ENCODE measurements at regions not wholly inside any gene's neighbourhood (a gene's known extent, or its start where the extent isn't known, plus 50 kb on each side); places are given as distances from the start of the nearest gene placed in this dataset.

GRCh38 chr1:234907208-234907939, 221.3 kb downstream of the TOMM20 start:
- TF ChIP-seq, protein P1, sequence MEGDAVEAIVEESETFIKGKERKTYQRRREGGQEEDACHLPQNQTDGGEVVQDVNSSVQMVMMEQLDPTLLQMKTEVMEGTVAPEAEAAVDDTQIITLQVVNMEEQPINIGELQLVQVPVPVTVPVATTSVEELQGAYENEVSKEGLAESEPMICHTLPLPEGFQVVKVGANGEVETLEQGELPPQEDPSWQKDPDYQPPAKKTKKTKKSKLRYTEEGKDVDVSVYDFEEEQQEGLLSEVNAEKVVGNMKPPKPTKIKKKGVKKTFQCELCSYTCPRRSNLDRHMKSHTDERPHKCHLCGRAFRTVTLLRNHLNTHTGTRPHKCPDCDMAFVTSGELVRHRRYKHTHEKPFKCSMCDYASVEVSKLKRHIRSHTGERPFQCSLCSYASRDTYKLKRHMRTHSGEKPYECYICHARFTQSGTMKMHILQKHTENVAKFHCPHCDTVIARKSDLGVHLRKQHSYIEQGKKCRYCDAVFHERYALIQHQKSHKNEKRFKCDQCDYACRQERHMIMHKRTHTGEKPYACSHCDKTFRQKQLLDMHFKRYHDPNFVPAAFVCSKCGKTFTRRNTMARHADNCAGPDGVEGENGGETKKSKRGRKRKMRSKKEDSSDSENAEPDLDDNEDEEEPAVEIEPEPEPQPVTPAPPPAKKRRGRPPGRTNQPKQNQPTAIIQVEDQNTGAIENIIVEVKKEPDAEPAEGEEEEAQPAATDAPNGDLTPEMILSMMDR (conservative IDR thresholded peaks at IDR 0.05; ENCODE audit: low read length) = no peak
- no peak for TF ChIP-seq EZH2phosphoT487 (IDR thresholded peaks at IDR 0.05; ENCODE audit: borderline replicate concordance, low read depth, low read length)
- no peak overlapping the region for H3K4me3 ChIP-seq (ENCODE audit: low read depth, low read length, poor library complexity, severe bottlenecking)
- DNase-seq (ENCODE audit: low spot score) = no peak
- H3K4me1 ChIP-seq (ENCODE audit: insufficient read depth, low read length, poor library complexity, severe bottlenecking) = no peaks in the 10 kb centered on the region
- H2AFZ ChIP-seq (ENCODE audit: low read length) = peak overlapping the region; percentile 14; the same call in 1 of the 2 replicates
- POLR2A ChIA-PET = interaction anchor here (0.7 to 1.3 kb wide), 4 partner anchors 9 to 112 kb away, joined by 3 to 4 read pairs (median 4); no protein-coding TSS in a partner anchor
- no peak overlapping the region for H3K27ac ChIP-seq (ENCODE audit: low read depth, low read length, poor library complexity, severe bottlenecking)
- no peaks in the 10 kb centered on the region for H4K20me1 ChIP-seq (ENCODE audit: insufficient read depth, low read length)
- no TSS peak for BruUV-seq (replicated peaks)
- no peak overlapping the region for H3K4me2 ChIP-seq (ENCODE audit: low read length)
- H3K79me2 ChIP-seq (ENCODE audit: insufficient read depth, low read depth, low read length) = no peaks in the 10 kb centered on the region
- no peaks in the 10 kb centered on the region for H3K9me2 ChIP-seq (ENCODE audit: insufficient read depth, low read length)
- H3K9me3 ChIP-seq (ENCODE audit: low read length) = no peaks in the 10 kb centered on the region
- intact Hi-C loops (cut with micrococcal nuclease; ENCODE audit: unreplicated experiment) = no loop called here
- CTCF ChIA-PET (ENCODE audit: unreplicated experiment) = interaction anchor here (0.6 to 0.8 kb wide), 2 partner anchors 32 to 421 kb away, joined by 3 to 4 read pairs; no protein-coding TSS in a partner anchor
- no peaks in the 10 kb centered on the region for H3K36me3 ChIP-seq (ENCODE audit: insufficient read depth, low read length)

DNA sequence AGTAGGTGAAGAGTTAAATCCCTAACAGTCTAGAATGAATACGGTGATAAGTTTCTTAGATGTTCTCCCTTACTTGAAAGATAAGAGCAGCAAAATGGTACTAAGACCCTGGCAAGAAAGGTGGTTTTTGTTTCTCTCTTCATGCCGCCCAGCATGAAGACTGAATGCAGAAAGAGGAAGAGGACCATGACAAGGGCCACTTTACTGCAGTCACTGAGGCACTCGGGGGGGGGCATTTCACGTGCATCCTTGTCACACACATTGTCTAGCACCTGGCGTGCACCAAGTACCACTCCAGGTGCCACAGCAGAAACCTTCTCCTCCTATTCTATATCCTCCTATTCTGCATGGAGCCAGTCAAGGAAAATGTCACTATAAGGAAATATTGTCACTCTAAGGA, 222.0 kb downstream of the TOMM20 start:
- no peaks in the 10 kb centered on the region for H4K20me1 ChIP-seq (ENCODE audit: insufficient read depth, low read length)
- H3K36me3 ChIP-seq (ENCODE audit: insufficient read depth, low read length) = no peaks in the 10 kb centered on the region
- TF ChIP-seq EZH2phosphoT487 (IDR thresholded peaks at IDR 0.05; ENCODE audit: borderline replicate concordance, low read depth, low read length) = no peak
- TF ChIP-seq, protein P1 (conservative IDR thresholded peaks at IDR 0.05; ENCODE audit: low read length) = no peak
- ChIA-PET CTCF (ENCODE audit: unreplicated experiment) (no interaction called here), POLR2A (interaction anchor here (1.3 kb wide), 1 partner anchor 112 kb away, joined by 3 read pairs; no protein-coding TSS in a partner anchor)
- H3K9me2 ChIP-seq (ENCODE audit: insufficient read depth, low read length) = no peaks in the 10 kb centered on the region
- no peaks in the 10 kb centered on the region for H3K9me3 ChIP-seq (ENCODE audit: low read length)
- H3K79me2 ChIP-seq (ENCODE audit: insufficient read depth, low read depth, low read length) = no peaks in the 10 kb centered on the region
- H3K4me1 ChIP-seq (ENCODE audit: insufficient read depth, low read length, poor library complexity, severe bottlenecking) = no peaks in the 10 kb centered on the region
- BruUV-seq (replicated peaks) = no TSS peak
- H2AFZ ChIP-seq (ENCODE audit: low read length) = peak overlapping the region; percentile 14; the same call in 1 of the 2 replicates
- intact Hi-C loops (cut with micrococcal nuclease; ENCODE audit: unreplicated experiment) = no loop called here
- DNase-seq (ENCODE audit: low spot score) = peak; percentile 34
- no peak overlapping the region for H3K4me3 ChIP-seq (ENCODE audit: low read depth, low read length, poor library complexity, severe bottlenecking)
- H3K4me2 ChIP-seq (ENCODE audit: low read length) = no peak overlapping the region
- H3K27ac ChIP-seq (ENCODE audit: low read depth, low read length, poor library complexity, severe bottlenecking) = no peak overlapping the region

Measured in OCI-LY7 (cell line).